HCT116 (cell line): ENCODE measurements at regions not wholly inside any gene's neighbourhood (a gene's known extent, or its start where the extent isn't known, plus 50 kb on each side); places are given as distances from the start of the nearest gene placed in this dataset.

Experiments used
- ATAC-seq: fragments of 200-7000 bp; cut with Tn5 transposase; 2 replicates; pipeline ENCODE4 v1.9.1; 2020; ENCODE audit warnings: mild to moderate bottlenecking, moderate library complexity
- BruUV-seq: library from RNA; stranded (reverse); fragments of 400-500 nt; replicated peaks from 2 replicates; lab custom pipeline; 2021; lab: Mats Ljungman, UMichigan
- CTCF ChIA-PET: fragments of 300-600 bp; sonication (Branson Sonifier 250); formaldehyde crosslinking; loops from one replicate; lab custom pipeline; 2021; ENCODE audit warnings: antibody characterized with exemption; lab: Charles Lee
- POLR2A ChIA-PET: fragments of 300-600, 350-600 bp; sonication (Branson Sonifier 250); formaldehyde crosslinking; loops from one replicate; lab custom pipeline; 2021; ENCODE audit warnings: antibody characterized with exemption; lab: Charles Lee
- RAD21 ChIA-PET, 2 experiments: fragments of 300-600 bp; sonication (Branson Sonifier 250); formaldehyde crosslinking; loops; one replicate each; lab custom pipeline; 2023; ENCODE audit warnings: low total read pairs in 2 of 2; ENCODE audit not compliant: uncharacterized antibody in 2 of 2, unreplicated experiment in 2 of 2, low non-redundant PET in 1 of 2; lab: Charles Lee
- DNase-seq: peaks from one replicate; pipeline ENCODE4 v3.0.0-alpha.2; 2010; ENCODE audit warnings: low read depth, low spot score
- H2AFZ ChIP-seq: fragments of 200-600 bp; shearing (Covaris generic), sonication (generic); 2 replicates; pipeline ENCODE4 v1.6.1; 2017; ENCODE audit warnings: low read depth, mixed run types, mixed read lengths, antibody characterized with exemption, low read length; ENCODE audit not compliant: poor library complexity, severe bottlenecking
- H3K27ac ChIP-seq: 2 replicates; pipeline ENCODE4 v1.5.1; 2012; ENCODE audit warnings: low read depth, low read length
- H3K27me3 ChIP-seq: fragments of 200-600 bp; sonication (generic); 2 replicates; pipeline ENCODE4 v1.6.1; 2016; ENCODE audit warnings: mixed run types, low read length, mixed read lengths; ENCODE audit not compliant: insufficient read depth
- H3K36me3 ChIP-seq, 2 experiments: fragments of 200-500 bp in 1 of 2; fragments of 200-600 bp in 1 of 2; sonication (Bioruptor generic) in 1 of 2; sonication (generic) in 1 of 2; 2 replicates each; pipeline versions ENCODE4 v1.5.1 to v1.6.1; 2014 to 2016; ENCODE audit warnings: low read length in 2 of 2, inconsistent platforms in 1 of 2, mixed read lengths in 1 of 2, mixed run types in 1 of 2; ENCODE audit not compliant: insufficient read depth in 2 of 2, control insufficient read depth in 1 of 2
- H3K4me1 ChIP-seq, 2 experiments: fragments of 200-600 bp in 1 of 2; sonication (generic) in 1 of 2; 2 replicates each; pipeline versions ENCODE4 v1.5.1 to v1.6.1; 2012 to 2017; ENCODE audit warnings: low read length in 2 of 2, inconsistent platforms in 1 of 2, mild to moderate bottlenecking in 1 of 2, mixed read lengths in 1 of 2, mixed run types in 1 of 2, moderate library complexity in 1 of 2; ENCODE audit not compliant: insufficient read depth in 2 of 2, control insufficient read depth in 1 of 2
- H3K4me2 ChIP-seq: fragments of 200-600 bp; sonication (generic); 2 replicates; pipeline ENCODE4 v1.6.1; 2017; ENCODE audit warnings: mixed run types, low read length, mixed read lengths
- H3K4me3 ChIP-seq, 2 experiments: fragments of 200-600 bp in 1 of 2; sonication (generic) in 1 of 2; replicated peaks in 1 of 2; 2 replicates each; pipeline ENCODE4 v1.5.1; 2011 to 2016; ENCODE audit warnings: low read length in 2 of 2, control low read depth in 1 of 2, low read depth in 1 of 2, mild to moderate bottlenecking in 1 of 2, mixed read lengths in 1 of 2, mixed run types in 1 of 2
- H3K79me2 ChIP-seq: fragments of 200-600 bp; sonication (generic); 2 replicates; pipeline ENCODE4 v1.6.1; 2017; ENCODE audit warnings: mild to moderate bottlenecking, mixed run types, low read length, moderate library complexity, mixed read lengths; ENCODE audit not compliant: insufficient read depth
- H3K9ac ChIP-seq: fragments of 200-600 bp; sonication (generic); 2 replicates; pipeline ENCODE4 v1.6.1; 2016; ENCODE audit warnings: low read length, mixed read lengths
- H3K9me2 ChIP-seq: fragments of 200-600 bp; sonication (generic), shearing (Covaris generic); 2 replicates; pipeline ENCODE4 v1.6.1; 2017; ENCODE audit warnings: mixed run types, mild to moderate bottlenecking, moderate library complexity; ENCODE audit not compliant: insufficient read depth
- H3K9me3 ChIP-seq, 2 experiments: fragments of 200-500 bp in 1 of 2; fragments of 200-600 bp in 1 of 2; sonication (Bioruptor generic) in 1 of 2; sonication (generic) in 1 of 2; 2 replicates each; pipeline ENCODE4 v1.6.1; 2014 to 2017; ENCODE audit warnings: low read length in 2 of 2, mixed read lengths in 2 of 2, inconsistent platforms in 1 of 2, low read depth in 1 of 2, mild to moderate bottlenecking in 1 of 2, mixed run types in 1 of 2, moderate library complexity in 1 of 2; ENCODE audit not compliant: control insufficient read depth in 1 of 2, insufficient read depth in 1 of 2
- H4K20me1 ChIP-seq: fragments of 200-600 bp; sonication (generic), shearing (Covaris generic); 2 replicates; pipeline ENCODE4 v1.6.1; 2017; ENCODE audit warnings: mixed run types, mild to moderate bottlenecking, moderate library complexity; ENCODE audit not compliant: insufficient read depth
- CBX3 ChIP-seq: IDR thresholded peaks from 2 replicates; pipeline ENCODE4 v1.6.1; 2012; ENCODE audit warnings: low read depth
- CEBPB ChIP-seq: IDR thresholded peaks from 2 replicates; pipeline ENCODE4 v1.6.1; 2012; ENCODE audit warnings: low read depth
- ELF1 ChIP-seq: IDR thresholded peaks from 2 replicates; pipeline ENCODE4 v1.6.1; 2012; ENCODE audit warnings: low read depth, borderline replicate concordance
- EZH2 ChIP-seq: fragments of 200-600 bp; sonication (generic); IDR thresholded peaks from 2 replicates; pipeline ENCODE4 v1.6.1; 2017; ENCODE audit warnings: antibody characterized with exemption, mixed run types
- EZH2phosphoT487 ChIP-seq: fragments of 200-600 bp; IDR thresholded peaks from 2 replicates; pipeline ENCODE4 v1.6.1; 2018; ENCODE audit warnings: antibody characterized with exemption, borderline replicate concordance
- JUND ChIP-seq: IDR thresholded peaks from 2 replicates; pipeline ENCODE4 v1.6.1; 2012
- POLR2AphosphoS5 ChIP-seq: IDR thresholded peaks from 2 replicates; pipeline ENCODE4 v1.6.1; 2011; ENCODE audit warnings: mild to moderate bottlenecking, low read depth, low read length, moderate library complexity
- RAD21 ChIP-seq: IDR thresholded peaks from 2 replicates; pipeline ENCODE4 v1.6.1; 2012; ENCODE audit warnings: low read depth, mild to moderate bottlenecking
- ZFX ChIP-seq: fragments of 450-650 bp; IDR thresholded peaks from 2 replicates; pipeline ENCODE4 v1.6.1; 2017
- intact Hi-C: fragments of 100-400 bp; cut with micrococcal nuclease; formaldehyde crosslinking; loops from 2 replicates; pipeline ENCODE4 v1.10.0; 2022
- TF ChIP-seq, protein P1 (sequence below): IDR thresholded peaks from 2 replicates; pipeline ENCODE4 v1.6.1; 2011; ENCODE audit warnings: mild to moderate bottlenecking, low read length, moderate library complexity; ENCODE audit not compliant: insufficient replicate concordance; ENCODE audit errors: extremely low read depth
- TF ChIP-seq, protein P2 (sequence below): IDR thresholded peaks from 2 replicates; pipeline ENCODE4 v1.6.1; 2012
- TF ChIP-seq, protein P3 (sequence below): IDR thresholded peaks from 2 replicates; pipeline ENCODE4 v1.6.1; 2012

DNA sequence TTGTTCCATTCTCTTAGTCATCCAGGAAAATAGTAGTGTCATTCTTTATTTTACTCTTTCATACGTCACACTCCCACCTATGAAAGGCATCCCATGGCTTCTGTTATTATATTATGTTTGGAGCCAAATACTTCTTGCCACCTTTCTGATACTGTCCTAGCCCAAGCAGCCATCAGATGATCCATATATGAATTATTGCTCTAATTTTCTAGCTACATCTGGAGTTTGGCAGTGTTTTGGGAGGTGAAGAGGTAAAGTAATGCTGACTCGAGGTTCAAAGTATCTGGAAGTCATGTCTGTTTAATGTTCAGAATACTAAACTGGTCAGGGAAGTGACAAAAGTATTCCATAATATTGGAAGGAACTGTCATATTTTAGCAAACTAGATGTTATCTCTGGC lies 362.5 kb downstream of the GPR37 start:
- CTCF ChIA-PET = no interaction called here
- Histone ChIP-seq H4K20me1 (no peaks in the 10 kb centered on the region), H3K36me3 (no peaks in the 10 kb centered on the region)
- no TSS peak for BruUV-seq
- TF ChIP-seq, protein P1, sequence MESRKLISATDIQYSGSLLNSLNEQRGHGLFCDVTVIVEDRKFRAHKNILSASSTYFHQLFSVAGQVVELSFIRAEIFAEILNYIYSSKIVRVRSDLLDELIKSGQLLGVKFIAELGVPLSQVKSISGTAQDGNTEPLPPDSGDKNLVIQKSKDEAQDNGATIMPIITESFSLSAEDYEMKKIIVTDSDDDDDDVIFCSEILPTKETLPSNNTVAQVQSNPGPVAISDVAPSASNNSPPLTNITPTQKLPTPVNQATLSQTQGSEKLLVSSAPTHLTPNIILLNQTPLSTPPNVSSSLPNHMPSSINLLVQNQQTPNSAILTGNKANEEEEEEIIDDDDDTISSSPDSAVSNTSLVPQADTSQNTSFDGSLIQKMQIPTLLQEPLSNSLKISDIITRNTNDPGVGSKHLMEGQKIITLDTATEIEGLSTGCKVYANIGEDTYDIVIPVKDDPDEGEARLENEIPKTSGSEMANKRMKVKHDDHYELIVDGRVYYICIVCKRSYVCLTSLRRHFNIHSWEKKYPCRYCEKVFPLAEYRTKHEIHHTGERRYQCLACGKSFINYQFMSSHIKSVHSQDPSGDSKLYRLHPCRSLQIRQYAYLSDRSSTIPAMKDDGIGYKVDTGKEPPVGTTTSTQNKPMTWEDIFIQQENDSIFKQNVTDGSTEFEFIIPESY = no peak
- TF ChIP-seq, protein P2, sequence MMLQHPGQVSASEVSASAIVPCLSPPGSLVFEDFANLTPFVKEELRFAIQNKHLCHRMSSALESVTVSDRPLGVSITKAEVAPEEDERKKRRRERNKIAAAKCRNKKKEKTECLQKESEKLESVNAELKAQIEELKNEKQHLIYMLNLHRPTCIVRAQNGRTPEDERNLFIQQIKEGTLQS = no peak
- TF ChIP-seq POLR2AphosphoS5 = no peak
- TF ChIP-seq CEBPB = no peak
- TF ChIP-seq EZH2phosphoT487 = no peak
- no peak for TF ChIP-seq JUND
- no peak for TF ChIP-seq ELF1
- TF ChIP-seq, all 23 proteins: peak for 0
- Histone ChIP-seq H3K9me3 (no peaks in the 10 kb centered on the region), H3K9ac (no peak overlapping the region), H2AFZ (no peak overlapping the region), H3K9me2 (no peaks in the 10 kb centered on the region), H3K4me1 (no peaks in the 10 kb centered on the region), H3K4me2 (no peak overlapping the region), H3K79me2 (no peaks in the 10 kb centered on the region), H3K27ac (no peak overlapping the region), H3K4me3 (no peak overlapping the region), H3K27me3 (no peaks in the 10 kb centered on the region)
- ChIA-PET RAD21 (no interaction called here), POLR2A (no interaction called here)
- no peak for ATAC-seq
- DNase-seq = no peak
- intact Hi-C loops = no loop called here

DNA sequence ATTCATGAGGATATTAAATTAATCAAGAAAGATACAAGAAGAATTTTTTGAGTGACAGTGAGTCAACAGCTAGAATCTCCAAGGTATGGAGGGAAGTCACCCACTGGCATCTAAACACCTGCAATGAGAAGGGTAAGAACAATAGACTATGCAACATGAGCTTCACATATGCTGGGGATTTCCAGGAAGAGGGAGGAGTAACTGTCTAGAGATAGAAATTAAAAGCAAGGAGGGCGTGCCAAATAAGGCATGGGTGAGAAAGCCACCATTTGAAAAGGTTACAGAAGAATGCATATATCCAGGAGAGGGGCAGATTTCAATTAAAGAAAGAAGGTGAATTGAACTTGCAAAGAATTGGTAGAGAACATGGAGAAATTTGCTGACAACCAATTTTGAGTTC lies 365.7 kb downstream of the GPR37 start:
- Histone ChIP-seq H3K36me3 (no peaks in the 10 kb centered on the region), H3K79me2 (no peaks in the 10 kb centered on the region), H3K4me1 (no peaks in the 10 kb centered on the region), H2AFZ (no peak overlapping the region), H3K27ac (no peak overlapping the region), H3K9me2 (no peaks in the 10 kb centered on the region), H3K4me3 (no peak overlapping the region), H3K4me2 (no peak overlapping the region), H4K20me1 (no peaks in the 10 kb centered on the region), H3K9ac (no peak overlapping the region), H3K9me3 (no peaks in the 10 kb centered on the region), H3K27me3 (no peaks in the 10 kb centered on the region)
- RAD21 ChIA-PET = no interaction called here
- no TSS peak for BruUV-seq
- CTCF ChIA-PET = no interaction called here
- DNase-seq (no peak), ATAC-seq (no peak)
- intact Hi-C loops = no loop called here
- TF ChIP-seq ELF1 (no peak), RAD21 (no peak), ZFX (no peak), JUND (no peak), EZH2 (no peak), POLR2AphosphoS5 (no peak), CBX3 (no peak), CEBPB (no peak)
- TF ChIP-seq, protein P2 = no peak
- TF ChIP-seq, protein P3, sequence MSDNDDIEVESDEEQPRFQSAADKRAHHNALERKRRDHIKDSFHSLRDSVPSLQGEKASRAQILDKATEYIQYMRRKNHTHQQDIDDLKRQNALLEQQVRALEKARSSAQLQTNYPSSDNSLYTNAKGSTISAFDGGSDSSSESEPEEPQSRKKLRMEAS = no peak
- POLR2A ChIA-PET = no interaction called here
